Central memory CD8-positive, alpha-beta T cell (primary cell): ENCODE measurements at regions not wholly inside any gene's neighbourhood (a gene's known extent, or its start where the extent isn't known, plus 50 kb on each side); places are given as distances from the start of the nearest gene placed in this dataset.

ENCODE experiments used
- ATAC-seq: fragments of 150-1000 bp; cut with Tn5 transposase; replicated peaks from 2 replicates; pipeline ENCODE4 v1.10.0; 2022; ENCODE audit warnings: mild to moderate bottlenecking, moderate FRiP score, moderate number of reproducible peaks; ENCODE audit not compliant: poor library complexity, severe bottlenecking; ENCODE audit errors: extremely low read depth
- DNase-seq, 2 donors: peaks; one replicate each; pipeline ENCODE4 v3.0.0; 2021; ENCODE audit warnings: low spot score in 2 of 2
- H3K27ac Mint-ChIP-seq: one replicate; pipeline ENCODE4 v1.8.0; 2022; ENCODE audit warnings: low read depth, mild to moderate bottlenecking, moderate library complexity, mixed read lengths
- H3K27me3 Mint-ChIP-seq: one replicate; pipeline ENCODE4 v1.8.0; 2022; ENCODE audit warnings: mixed read lengths
- H3K36me3 Mint-ChIP-seq: one replicate; pipeline ENCODE4 v1.8.0; 2022; ENCODE audit warnings: mild to moderate bottlenecking, moderate library complexity, mixed read lengths; ENCODE audit not compliant: insufficient read depth
- H3K4me1 Mint-ChIP-seq: one replicate; pipeline ENCODE4 v1.8.0; 2022; ENCODE audit warnings: mixed read lengths
- H3K4me3 Mint-ChIP-seq: one replicate; pipeline ENCODE4 v1.8.0; 2022; ENCODE audit warnings: mild to moderate bottlenecking, moderate library complexity, mixed read lengths
- H3K9me3 Mint-ChIP-seq: one replicate; pipeline ENCODE4 v1.8.0; 2022; ENCODE audit warnings: mixed read lengths

GRCh38 chr2:43131890-43132682 lies 94.3 kb downstream of the ZFP36L2 start:
- Mint-ChIP-seq H3K27ac (peak overlapping the region; percentile 98), H3K4me1 (peaks cover 86% of the 10 kb centered on the region), H3K27me3 (no peaks in the 10 kb centered on the region), H3K9me3 (no peaks in the 10 kb centered on the region), H3K36me3 (peaks cover 27% of the 10 kb centered on the region), H3K4me3 (peak overlapping the region; percentile 35)
- ATAC-seq (no peak), DNase-seq (no peak)

- H3K36me3 Mint-ChIP-seq, result peaks cover 24% of the 10 kb centered on the region
- peak overlapping the region; percentile 98 for H3K27ac Mint-ChIP-seq
- no peaks in the 10 kb centered on the region for H3K27me3 Mint-ChIP-seq
- H3K4me3 Mint-ChIP-seq, result peak overlapping the region; percentile 35
- ATAC-seq (peak; percentile 60), DNase-seq (peak; percentile 72 to 89)
- H3K9me3 Mint-ChIP-seq, result no peaks in the 10 kb centered on the region
- peaks cover 80% of the 10 kb centered on the region for H3K4me1 Mint-ChIP-seq
Observed at GRCh38 chr2:43131051-43131889, 95.1 kb downstream of the ZFP36L2 start.

GRCh38 chr2:43130548-43130875 lies 95.9 kb downstream of the ZFP36L2 start:
- peak overlapping the region; percentile 98 for H3K27ac Mint-ChIP-seq
- ATAC-seq (no peak), DNase-seq (no peak)
- peaks cover 24% of the 10 kb centered on the region for H3K36me3 Mint-ChIP-seq
- H3K27me3 Mint-ChIP-seq, result no peaks in the 10 kb centered on the region
- peaks cover 77% of the 10 kb centered on the region for H3K4me1 Mint-ChIP-seq
- H3K4me3 Mint-ChIP-seq, result peak overlapping the region; percentile 35
- no peaks in the 10 kb centered on the region for H3K9me3 Mint-ChIP-seq

GRCh38 chr2:43129676-43130547 lies 96.5 kb downstream of the ZFP36L2 start:
- Mint-ChIP-seq H3K4me3 (peak overlapping the region; percentile 35), H3K27me3 (no peaks in the 10 kb centered on the region), H3K36me3 (peaks cover 24% of the 10 kb centered on the region), H3K4me1 (peaks cover 73% of the 10 kb centered on the region), H3K27ac (peak overlapping the region; percentile 98), H3K9me3 (no peaks in the 10 kb centered on the region)
- DNase-seq (peak in 1 of 2 donors; percentile 28), ATAC-seq (no peak)

GRCh38 chr2:43128559-43128955 lies 97.8 kb downstream of the ZFP36L2 start:
- H3K27me3 Mint-ChIP-seq, result no peaks in the 10 kb centered on the region
- ATAC-seq (no peak), DNase-seq (no peak)
- peak overlapping the region; percentile 98 for H3K27ac Mint-ChIP-seq
- peak overlapping the region; percentile 39 for H3K4me3 Mint-ChIP-seq
- peaks cover 67% of the 10 kb centered on the region for H3K4me1 Mint-ChIP-seq
- peaks cover 17% of the 10 kb centered on the region for H3K36me3 Mint-ChIP-seq
- no peaks in the 10 kb centered on the region for H3K9me3 Mint-ChIP-seq

GRCh38 chr2:43127941-43128558 lies 98.4 kb downstream of the ZFP36L2 start:
- H3K4me1 Mint-ChIP-seq, result peaks cover 65% of the 10 kb centered on the region
- peaks cover 17% of the 10 kb centered on the region for H3K36me3 Mint-ChIP-seq
- peak overlapping the region; percentile 98 for H3K27ac Mint-ChIP-seq
- DNase-seq (no peak), ATAC-seq (no peak)
- peak overlapping the region; percentile 39 for H3K4me3 Mint-ChIP-seq
- H3K27me3 Mint-ChIP-seq, result no peaks in the 10 kb centered on the region
- H3K9me3 Mint-ChIP-seq, result no peaks in the 10 kb centered on the region

- ATAC-seq, result no peak
- H3K27me3 Mint-ChIP-seq, result no peaks in the 10 kb centered on the region
- peak; percentile 75 to 89 for DNase-seq
- H3K4me3 Mint-ChIP-seq, result peak overlapping the region; percentile 39
- peak overlapping the region; percentile 98 for H3K27ac Mint-ChIP-seq
- no peaks in the 10 kb centered on the region for H3K9me3 Mint-ChIP-seq
- H3K36me3 Mint-ChIP-seq, result peaks cover 17% of the 10 kb centered on the region
- H3K4me1 Mint-ChIP-seq, result peaks cover 68% of the 10 kb centered on the region
Observed at GRCh38 chr2:43127208-43127940, 99.0 kb downstream of the ZFP36L2 start.

GRCh38 chr2:43126817-43127207 lies 99.6 kb downstream of the ZFP36L2 start:
- peaks cover 67% of the 10 kb centered on the region for H3K4me1 Mint-ChIP-seq
- H3K9me3 Mint-ChIP-seq, result no peaks in the 10 kb centered on the region
- H3K4me3 Mint-ChIP-seq, result no peak overlapping the region
- ATAC-seq (no peak), DNase-seq (no peak)
- peak overlapping the region; percentile 98 for H3K27ac Mint-ChIP-seq
- no peaks in the 10 kb centered on the region for H3K27me3 Mint-ChIP-seq
- H3K36me3 Mint-ChIP-seq, result peaks cover 15% of the 10 kb centered on the region

GRCh38 chr2:43125090-43125998 lies 101.1 kb downstream of the ZFP36L2 start:
- ATAC-seq, result no peak
- Mint-ChIP-seq H3K9me3 (no peaks in the 10 kb centered on the region), H3K4me1 (peaks cover 52% of the 10 kb centered on the region), H3K27ac (no peak overlapping the region), H3K27me3 (no peaks in the 10 kb centered on the region), H3K4me3 (no peak overlapping the region), H3K36me3 (peaks cover 7% of the 10 kb centered on the region)
- DNase-seq, result no peak

- peaks cover 46% of the 10 kb centered on the region for H3K4me1 Mint-ChIP-seq
- H3K9me3 Mint-ChIP-seq, result no peaks in the 10 kb centered on the region
- H3K36me3 Mint-ChIP-seq, result peaks cover 6% of the 10 kb centered on the region
- no peak overlapping the region for H3K4me3 Mint-ChIP-seq
- H3K27ac Mint-ChIP-seq, result no peak overlapping the region
- no peaks in the 10 kb centered on the region for H3K27me3 Mint-ChIP-seq
- ATAC-seq, result no peak
- no peak for DNase-seq
Observed at GRCh38 chr2:43124687-43125057, 101.7 kb downstream of the ZFP36L2 start.
